Caco-2 (cell line): ENCODE measurements at regions not wholly inside any gene's neighbourhood (a gene's known extent, or its start where the extent isn't known, plus 50 kb on each side); places are given as distances from the start of the nearest gene placed in this dataset.

Experiments
- BruUV-seq: library from RNA; stranded (reverse); fragments of 400-500 nt; replicated peaks from 2 replicates; lab custom pipeline; 2021; lab: Mats Ljungman, UMichigan
- CTCF ChIA-PET: fragments of 300-600 bp; sonication (Branson Sonifier 250); formaldehyde crosslinking; loops from one replicate; lab custom pipeline; 2022; ENCODE audit warnings: antibody characterized with exemption; lab: Charles Lee
- POLR2A ChIA-PET: fragments of 300-600 bp; sonication (Branson Sonifier 250); formaldehyde crosslinking; loops from one replicate; lab custom pipeline; 2022; ENCODE audit warnings: antibody characterized with exemption; lab: Charles Lee
- DNase-seq, 2 experiments: peaks; one replicate each; pipeline versions ENCODE4 v3.0.0 to v3.0.0-alpha.2; 2020 to 2022
- H3K27me3 ChIP-seq: replicated peaks from 2 replicates; pipeline ENCODE4 v1.6.0; 2011; ENCODE audit warnings: low read length; ENCODE audit not compliant: control insufficient read depth, insufficient read depth
- H3K36me3 ChIP-seq: 2 replicates; pipeline ENCODE4 v1.5.1; 2011; ENCODE audit warnings: low read length; ENCODE audit not compliant: control insufficient read depth, insufficient read depth
- H3K4me1 ChIP-seq: fragments of 250-450 bp; sonication (Bioruptor Pico); 2 replicates; pipeline ENCODE4 v1.5.1; 2020; ENCODE audit warnings: mild to moderate bottlenecking
- H3K4me3 ChIP-seq: 2 replicates; pipeline ENCODE4 v1.5.1; 2011; ENCODE audit warnings: low read depth, mild to moderate bottlenecking, control low read depth, low read length
- H3K9me3 ChIP-seq: fragments of 250-450 bp; sonication (Bioruptor Pico); 2 replicates; pipeline ENCODE4 v1.5.1; 2020; ENCODE audit warnings: mild to moderate bottlenecking, moderate library complexity
- H3K27ac Mint-ChIP-seq: one replicate; pipeline ENCODE4 v1.8.0; 2022; ENCODE audit warnings: mixed read lengths; ENCODE audit not compliant: unreplicated experiment
- H3K27me3 Mint-ChIP-seq: one replicate; pipeline ENCODE4 v1.8.0; 2022; ENCODE audit warnings: mixed read lengths; ENCODE audit not compliant: insufficient read depth, unreplicated experiment
- H3K36me3 Mint-ChIP-seq: one replicate; pipeline ENCODE4 v1.8.0; 2022; ENCODE audit warnings: mild to moderate bottlenecking, mixed read lengths; ENCODE audit not compliant: insufficient read depth, unreplicated experiment
- H3K4me1 Mint-ChIP-seq: one replicate; pipeline ENCODE4 v1.8.0; 2022; ENCODE audit warnings: low read depth, mixed read lengths; ENCODE audit not compliant: unreplicated experiment
- H3K4me3 Mint-ChIP-seq: one replicate; pipeline ENCODE4 v1.8.0; 2022; ENCODE audit warnings: mild to moderate bottlenecking, moderate library complexity, mixed read lengths; ENCODE audit not compliant: unreplicated experiment
- H3K9me3 Mint-ChIP-seq: one replicate; pipeline ENCODE4 v1.8.0; 2022; ENCODE audit warnings: mixed read lengths; ENCODE audit not compliant: unreplicated experiment
- CTCF ChIP-seq, 2 experiments: fragments of 200-600 bp in 1 of 2; IDR thresholded peaks; 1 replicate in 1 of 2; 2 replicates in 1 of 2; pipeline versions ENCODE4 v1.5.1 to v1.8.0; 2011 to 2022; ENCODE audit warnings: antibody characterized with exemption in 1 of 2, control low read depth in 1 of 2, inconsistent platforms in 1 of 2, low read depth in 1 of 2, low read length in 1 of 2, mild to moderate bottlenecking in 1 of 2, moderate library complexity in 1 of 2; ENCODE audit not compliant: insufficient read depth in 1 of 2, severe bottlenecking in 1 of 2, unreplicated experiment in 1 of 2
- intact Hi-C: fragments of 100-400 bp; cut with micrococcal nuclease; formaldehyde crosslinking; loops from one replicate; pipeline ENCODE4 v1.10.0; 2022; ENCODE audit not compliant: unreplicated experiment

- H3K4me1 Mint-ChIP-seq = peaks cover 13% of the 10 kb centered on the region
These were observed 78.1 kb upstream of the PITX1 start for GRCh38 chr5:135112008-135112725.

GRCh38 chr5:135110785-135111596, 77.0 kb upstream of the PITX1 start:
- H3K4me1 ChIP-seq = no peaks in the 10 kb centered on the region
- Mint-ChIP-seq H3K27me3 (no peaks in the 10 kb centered on the region), H3K27ac (no peak overlapping the region), H3K9me3 (peaks cover 3% of the 10 kb centered on the region), H3K36me3 (no peaks in the 10 kb centered on the region), H3K4me3 (no peak overlapping the region), H3K4me1 (peaks cover 13% of the 10 kb centered on the region)
- no peak overlapping the region for H3K4me3 ChIP-seq
- DNase-seq = no peak
- intact Hi-C loops = no loop called here
- TF ChIP-seq CTCF (IDR thresholded peaks at IDR 0.05; ENCODE audit: insufficient read depth in 1 of 2, low read depth in 1 of 2, low read length in 1 of 2, severe bottlenecking in 1 of 2, unreplicated experiment in 1 of 2) = no peak
- POLR2A ChIA-PET = no interaction called here
- no peaks in the 10 kb centered on the region for H3K27me3 ChIP-seq
- H3K36me3 ChIP-seq = no peaks in the 10 kb centered on the region
- CTCF ChIA-PET = no interaction called here
- no peaks in the 10 kb centered on the region for H3K9me3 ChIP-seq
- no TSS peak for BruUV-seq

More at GRCh38 chr5:135112008-135112725, 78.1 kb upstream of the PITX1 start:
- no peak for TF ChIP-seq CTCF (IDR thresholded peaks at IDR 0.05; ENCODE audit: insufficient read depth in 1 of 2, low read depth in 1 of 2, low read length in 1 of 2, severe bottlenecking in 1 of 2, unreplicated experiment in 1 of 2)
- no peak overlapping the region for H3K27ac Mint-ChIP-seq
- no peaks in the 10 kb centered on the region for H3K9me3 ChIP-seq
- intact Hi-C loops = no loop called here
- H3K27me3 ChIP-seq = no peaks in the 10 kb centered on the region
- no peaks in the 10 kb centered on the region for H3K4me1 ChIP-seq
- no peaks in the 10 kb centered on the region for H3K36me3 Mint-ChIP-seq
- ChIA-PET CTCF (no interaction called here), POLR2A (no interaction called here)
- no peaks in the 10 kb centered on the region for H3K27me3 Mint-ChIP-seq
- H3K36me3 ChIP-seq = no peaks in the 10 kb centered on the region
- no peak overlapping the region for H3K4me3 Mint-ChIP-seq
- no TSS peak for BruUV-seq
- no peak for DNase-seq
- H3K9me3 Mint-ChIP-seq = no peaks in the 10 kb centered on the region
- H3K4me3 ChIP-seq = no peak overlapping the region

- no peak overlapping the region for H3K27ac Mint-ChIP-seq
- intact Hi-C loops = no loop called here
- Histone ChIP-seq H3K36me3 (no peaks in the 10 kb centered on the region), H3K9me3 (no peaks in the 10 kb centered on the region), H3K4me3 (no peak overlapping the region), H3K27me3 (no peaks in the 10 kb centered on the region), H3K4me1 (no peaks in the 10 kb centered on the region)
- no TSS peak for BruUV-seq
- no peak overlapping the region for H3K4me3 Mint-ChIP-seq
- no peak for DNase-seq
- no peaks in the 10 kb centered on the region for H3K36me3 Mint-ChIP-seq
- peaks cover 7% of the 10 kb centered on the region for H3K4me1 Mint-ChIP-seq
- no peaks in the 10 kb centered on the region for H3K27me3 Mint-ChIP-seq
- peaks cover 10% of the 10 kb centered on the region for H3K9me3 Mint-ChIP-seq
- ChIA-PET CTCF (no interaction called here), POLR2A (no interaction called here)
- TF ChIP-seq CTCF (IDR thresholded peaks at IDR 0.05; ENCODE audit: insufficient read depth in 1 of 2, low read depth in 1 of 2, low read length in 1 of 2, severe bottlenecking in 1 of 2, unreplicated experiment in 1 of 2) = no peak
These were observed 75.0 kb upstream of the PITX1 start for GRCh38 chr5:135108992-135109391.
